HG03469 (cell line): ENCODE measurements at regions not wholly inside any gene's neighbourhood (a gene's known extent, or its start where the extent isn't known, plus 50 kb on each side); places are given as distances from the start of the nearest gene placed in this dataset.
"Not testable (repeated sequence)": the region's sequence is repeated elsewhere in the genome, so short reads cannot be mapped to it uniquely, and the experiment has no call there.

Source experiments
- ATAC-seq: cut with Tn5 transposase; IDR thresholded peaks from one replicate; pipeline ENCODE4 v1.9.1; 2021; ENCODE audit warnings: mild to moderate bottlenecking, moderate library complexity, moderate number of reproducible peaks; ENCODE audit not compliant: unreplicated experiment

GRCh38 chr18:78239090-78239457, 740.5 kb upstream of the SALL3 start:
- no peak for ATAC-seq

- ATAC-seq: no peak
Observed at GRCh38 chr18:78240101-78240500, 739.5 kb upstream of the SALL3 start.

DNA sequence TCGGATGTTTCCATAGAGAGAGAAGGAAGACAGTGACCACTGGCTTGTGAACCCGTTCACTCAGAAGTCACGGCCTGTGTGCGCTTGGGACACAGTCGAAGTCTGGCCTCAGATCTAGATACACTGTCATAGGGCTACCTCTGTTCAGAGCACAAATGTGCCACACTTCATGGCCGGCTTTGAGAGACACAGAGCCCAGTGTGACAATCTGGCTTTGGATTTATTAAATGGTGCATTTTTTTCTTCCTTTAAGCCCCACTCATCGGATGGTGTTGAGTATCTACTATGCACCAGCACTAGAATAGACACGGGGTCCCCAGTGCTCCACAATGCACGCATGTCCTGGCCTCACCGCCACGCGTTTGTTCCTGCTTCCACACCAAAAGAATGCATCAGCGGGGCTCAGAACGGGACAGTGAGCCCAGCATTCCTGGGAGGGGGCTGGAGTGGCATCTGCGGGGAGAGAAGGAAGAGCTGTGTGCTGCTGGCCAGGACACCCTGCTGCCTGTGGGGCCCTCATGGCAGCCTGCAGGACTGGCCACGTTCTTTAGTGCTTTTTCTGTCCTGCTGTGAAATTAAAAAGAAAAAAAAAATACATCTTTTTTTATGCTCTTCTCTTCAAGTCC, 738.9 kb upstream of the SALL3 start:
- ATAC-seq: no peak

GRCh38 chr18:78241535-78242253, 737.9 kb upstream of the SALL3 start:
- ATAC-seq: no peak

DNA sequence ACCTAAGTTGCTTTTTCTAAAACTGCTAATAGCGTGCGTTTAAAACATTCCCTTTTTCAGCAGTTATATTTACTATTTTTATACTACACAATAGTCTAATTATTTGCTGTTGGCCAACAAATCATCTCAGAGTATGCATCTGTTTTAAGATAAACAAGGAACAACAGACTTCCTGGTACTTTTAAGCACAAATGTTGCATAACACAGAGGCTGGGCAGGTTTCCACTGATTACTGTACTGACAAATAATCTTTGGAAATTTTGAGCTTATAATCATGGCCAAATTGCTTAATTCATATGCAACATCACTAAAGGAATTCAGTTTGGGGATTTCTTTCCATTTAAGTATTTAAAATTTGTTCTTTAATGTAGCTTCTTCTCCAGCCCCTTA, 737.4 kb upstream of the SALL3 start:
- no peak for ATAC-seq

DNA sequence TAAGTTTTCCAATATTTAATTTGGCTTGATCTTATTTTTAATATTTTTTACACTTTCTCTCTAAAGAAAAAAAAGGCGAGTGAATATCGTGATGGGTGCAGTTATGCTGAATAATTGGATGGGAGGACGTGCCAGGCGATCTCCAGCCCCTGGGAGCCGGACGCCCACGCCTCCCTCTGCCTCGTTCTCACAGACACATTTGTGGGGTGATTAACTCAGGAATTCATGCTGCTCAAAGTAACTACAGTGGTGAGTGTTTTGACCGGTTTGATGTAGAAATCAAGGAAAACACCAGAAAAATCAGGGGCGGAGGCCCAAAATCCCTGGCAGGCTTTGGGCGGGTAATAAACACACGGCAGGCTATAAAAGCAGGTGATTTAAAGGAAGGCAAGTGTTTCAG, 736.8 kb upstream of the SALL3 start:
- no peak for ATAC-seq

- no peak for ATAC-seq
Observed at GRCh38 chr18:78244779-78245178, 734.8 kb upstream of the SALL3 start.

DNA sequence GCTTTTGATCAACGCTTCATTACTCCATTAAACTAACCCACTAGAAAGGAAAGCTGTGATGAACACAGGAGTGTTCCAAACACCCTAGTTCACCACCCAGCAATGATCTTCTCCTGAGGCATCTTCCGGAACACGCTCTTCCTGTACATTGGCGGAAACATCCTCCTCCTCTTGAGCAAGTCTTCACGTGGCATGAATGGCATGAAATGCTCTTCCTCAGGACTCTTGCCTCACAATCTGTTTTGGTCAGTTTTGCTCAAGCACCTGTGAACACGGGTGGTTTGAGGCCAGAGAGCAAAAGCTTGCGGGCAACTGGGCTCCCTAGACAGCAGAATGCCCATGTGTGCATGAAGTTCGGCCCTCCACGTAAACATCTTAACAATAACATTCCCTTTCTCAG, 734.2 kb upstream of the SALL3 start:
- ATAC-seq: no peak

DNA sequence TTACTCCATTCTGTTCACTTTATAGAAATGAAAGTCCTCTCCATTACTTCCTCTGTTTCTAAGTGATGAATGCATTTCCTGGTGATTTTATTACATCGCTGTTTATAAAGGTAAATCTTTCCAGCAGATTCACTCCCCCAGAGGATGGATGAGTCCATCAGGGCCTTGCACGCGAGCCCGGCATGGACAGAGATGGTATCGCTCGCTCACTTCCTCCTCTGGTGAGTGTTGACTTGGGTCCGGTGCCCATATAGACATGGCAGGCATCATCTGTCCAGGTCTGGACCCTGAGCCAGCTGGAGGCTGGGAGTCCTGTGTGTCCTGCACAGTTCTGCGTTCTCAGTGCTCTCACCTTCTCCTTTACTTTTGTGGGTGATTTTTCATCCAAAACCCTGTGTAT, 733.6 kb upstream of the SALL3 start:
- no peak for ATAC-seq

- ATAC-seq: no peak
Observed at GRCh38 chr18:78246588-78246987, 733.0 kb upstream of the SALL3 start.

DNA sequence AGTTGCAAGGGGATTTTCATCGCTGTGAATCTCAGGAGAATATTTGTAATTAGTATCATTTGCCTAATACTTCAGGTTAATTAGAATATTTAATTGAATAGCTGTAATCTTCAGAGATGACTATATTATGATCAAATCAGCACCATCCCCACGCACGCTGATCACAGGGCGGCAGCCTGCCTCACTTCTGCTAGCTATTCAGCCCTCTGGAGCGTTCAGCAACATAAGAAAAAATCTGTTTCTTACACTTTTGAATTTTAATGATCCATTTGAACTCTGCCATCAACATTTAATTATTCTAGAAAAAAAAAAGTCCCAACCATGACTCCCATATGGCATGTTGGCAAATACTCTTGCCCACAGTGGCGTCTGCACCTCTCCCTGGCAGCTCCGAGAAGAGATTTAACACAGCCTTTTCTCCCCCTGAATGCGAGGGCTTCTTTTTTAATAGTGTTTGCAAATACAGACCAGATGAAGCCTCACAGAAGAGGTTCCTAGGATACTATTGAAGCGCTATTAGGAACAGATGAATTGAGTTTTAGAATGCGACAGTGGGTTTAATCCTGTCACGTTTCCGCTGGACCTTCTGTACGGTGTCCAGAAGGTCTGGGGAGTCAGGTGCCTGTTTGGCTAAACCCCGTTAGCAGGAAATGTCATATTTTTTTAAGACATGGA, 731.9 kb upstream of the SALL3 start:
- no peak for ATAC-seq

DNA sequence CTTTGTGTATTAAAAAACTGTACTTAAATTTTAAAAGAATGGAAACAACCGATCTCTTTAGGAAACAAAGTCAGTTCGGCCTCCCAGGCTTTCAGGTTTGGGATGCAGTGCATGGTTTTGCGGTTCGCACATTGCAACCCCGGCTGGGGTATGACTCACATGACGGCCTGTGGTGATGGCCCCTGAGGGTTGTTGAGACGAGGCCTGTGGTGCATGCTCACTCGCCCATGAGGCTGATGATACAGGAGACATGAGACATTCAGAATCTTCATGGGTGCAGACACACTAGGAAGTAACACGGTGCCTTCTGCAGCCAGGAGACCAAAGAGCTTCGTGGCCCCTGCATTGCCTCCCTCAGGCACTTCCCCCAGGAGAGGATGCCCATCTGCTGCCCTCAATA, 724.6 kb upstream of the SALL3 start:
- no peak for ATAC-seq

DNA sequence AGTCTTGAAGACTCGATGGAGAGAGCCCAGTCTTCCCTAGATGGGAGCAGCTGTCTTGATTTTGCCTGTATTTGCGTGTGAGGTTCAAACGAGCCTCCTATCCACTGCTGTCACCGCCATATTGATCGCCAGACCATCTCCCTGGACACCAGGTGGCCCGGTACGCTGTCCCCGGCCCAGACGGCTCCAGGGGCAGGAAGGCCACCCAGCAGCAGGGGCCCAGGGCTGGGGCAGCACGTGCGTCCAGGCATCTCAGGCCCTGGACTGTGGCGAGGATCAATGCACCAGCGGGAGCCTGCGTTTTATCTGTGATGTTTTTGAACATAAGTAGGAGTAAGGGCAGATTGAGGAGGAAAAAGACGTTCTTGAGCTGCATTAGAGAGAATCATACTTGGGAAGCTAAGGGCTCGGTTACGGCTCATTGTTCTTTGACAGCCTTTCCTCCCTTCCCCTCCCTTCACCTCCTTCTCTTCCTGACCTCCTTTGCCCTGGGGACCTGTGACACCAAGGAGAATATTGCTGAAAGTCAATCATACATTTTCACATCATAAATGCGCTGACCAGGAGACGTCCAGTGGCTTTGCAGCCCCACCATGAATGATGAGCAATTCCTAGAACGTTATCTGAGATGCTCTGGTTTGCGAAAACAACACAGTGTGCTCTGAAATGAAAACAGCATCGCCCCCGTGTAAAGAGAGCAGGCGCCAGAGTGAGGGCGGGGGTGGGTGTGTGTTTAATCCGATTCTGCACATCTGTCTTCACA, 711.2 kb upstream of the SALL3 start:
- no peak for ATAC-seq

- no peak for ATAC-seq
Observed at GRCh38 chr18:78271790-78272189, 707.8 kb upstream of the SALL3 start.

GRCh38 chr18:78273876-78274275, 705.7 kb upstream of the SALL3 start:
- no peak for ATAC-seq

DNA sequence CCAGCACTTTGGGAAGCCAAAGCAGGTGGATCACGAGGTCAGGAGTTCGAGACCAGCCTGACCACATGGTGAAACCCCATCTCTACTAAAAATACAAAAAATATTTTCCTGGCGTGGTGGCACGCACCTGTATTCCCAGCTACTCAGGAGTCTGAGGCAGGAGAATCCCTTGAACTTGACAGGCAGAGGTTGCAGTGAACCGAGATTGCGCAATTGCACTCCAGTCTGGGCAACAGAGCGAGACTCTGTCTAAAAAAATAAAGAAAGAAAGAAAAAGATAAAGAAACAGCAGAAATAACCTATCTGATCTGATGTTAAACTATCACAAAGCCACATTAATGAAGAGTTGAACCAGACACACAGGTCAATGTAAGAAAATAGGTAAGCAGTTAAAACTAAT, 696.2 kb upstream of the SALL3 start:
- ATAC-seq: not testable (repeated sequence)

- ATAC-seq: no peak
Observed at GRCh38 chr18:78292618-78293380, 686.8 kb upstream of the SALL3 start.

DNA sequence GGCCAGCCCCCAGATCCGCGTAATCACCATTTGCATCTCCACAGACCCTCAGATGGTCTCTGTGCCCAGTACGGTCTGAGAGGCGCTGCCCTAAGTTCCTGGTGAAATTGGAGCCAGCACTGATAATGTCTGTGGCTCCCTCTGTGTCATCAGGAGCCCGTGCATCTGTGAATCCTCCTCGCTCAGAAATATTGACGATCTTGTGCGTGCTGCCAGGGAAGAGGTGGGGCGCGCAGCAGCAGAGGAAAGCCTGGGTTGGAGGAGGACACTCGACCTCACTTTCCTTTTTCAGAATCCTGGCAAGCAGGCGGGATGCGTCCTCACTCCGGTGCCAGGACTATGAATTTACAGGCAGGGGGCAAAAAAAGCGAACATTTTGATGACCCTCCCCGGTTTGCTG, 686.1 kb upstream of the SALL3 start:
- no peak for ATAC-seq

- ATAC-seq: no peak
Observed at GRCh38 chr18:78293940-78294541, 685.6 kb upstream of the SALL3 start.

DNA sequence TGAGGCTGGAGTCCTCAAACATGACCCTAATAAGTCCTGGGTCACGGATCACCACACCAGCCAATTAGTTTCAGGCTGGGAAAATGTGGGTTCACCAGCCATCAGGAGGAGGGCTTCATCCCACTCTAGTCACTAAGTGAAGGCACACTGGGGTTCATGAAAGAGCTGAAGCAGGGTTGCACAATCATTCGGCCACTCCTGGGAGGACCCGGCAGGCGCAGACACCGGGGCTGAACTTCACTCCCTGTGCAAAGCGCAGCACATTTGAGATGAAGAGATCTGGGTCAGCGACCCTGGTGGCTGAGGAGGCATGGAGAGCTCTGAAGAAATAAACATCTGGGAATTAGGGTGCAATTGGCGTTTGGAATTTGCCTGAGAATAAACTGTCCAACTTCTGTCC, 684.4 kb upstream of the SALL3 start:
- no peak for ATAC-seq
